NCI-H2029 treated with DMSO at 0.1 percent for 48 hours (cell line): ENCODE measurements at regions not wholly inside any gene's neighbourhood (a gene's known extent, or its start where the extent isn't known, plus 50 kb on each side); places are given as distances from the start of the nearest gene placed in this dataset.
"Not testable (repeated sequence)": the region's sequence is repeated elsewhere in the genome, so short reads cannot be mapped to it uniquely, and the experiment has no call there.

Source experiments
- DNase-seq: peaks from one replicate; lab custom pipeline; 2025; lab: John Stamatoyannopoulos, UW

DNA sequence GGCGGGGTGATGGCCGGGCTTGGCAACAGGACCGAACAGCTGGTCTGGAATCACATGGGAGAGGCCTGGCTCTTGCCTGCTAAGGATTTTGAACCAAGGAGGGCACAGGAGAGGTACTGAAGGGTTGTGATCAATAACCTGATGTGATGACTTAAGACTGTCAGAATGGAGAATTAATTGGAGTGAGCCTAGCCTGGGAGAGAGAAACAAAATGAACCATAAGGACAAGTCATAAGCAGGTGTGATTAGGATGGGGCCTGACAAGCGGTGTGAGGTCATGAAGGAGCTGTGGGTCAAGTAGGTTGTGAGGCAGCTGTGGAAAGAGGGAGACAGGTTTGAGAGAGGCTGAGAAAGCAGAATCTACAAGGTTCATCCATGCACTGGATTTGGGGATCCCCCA is 104.6 kb downstream of the MED10 start:
- DNase-seq: no peak

DNA sequence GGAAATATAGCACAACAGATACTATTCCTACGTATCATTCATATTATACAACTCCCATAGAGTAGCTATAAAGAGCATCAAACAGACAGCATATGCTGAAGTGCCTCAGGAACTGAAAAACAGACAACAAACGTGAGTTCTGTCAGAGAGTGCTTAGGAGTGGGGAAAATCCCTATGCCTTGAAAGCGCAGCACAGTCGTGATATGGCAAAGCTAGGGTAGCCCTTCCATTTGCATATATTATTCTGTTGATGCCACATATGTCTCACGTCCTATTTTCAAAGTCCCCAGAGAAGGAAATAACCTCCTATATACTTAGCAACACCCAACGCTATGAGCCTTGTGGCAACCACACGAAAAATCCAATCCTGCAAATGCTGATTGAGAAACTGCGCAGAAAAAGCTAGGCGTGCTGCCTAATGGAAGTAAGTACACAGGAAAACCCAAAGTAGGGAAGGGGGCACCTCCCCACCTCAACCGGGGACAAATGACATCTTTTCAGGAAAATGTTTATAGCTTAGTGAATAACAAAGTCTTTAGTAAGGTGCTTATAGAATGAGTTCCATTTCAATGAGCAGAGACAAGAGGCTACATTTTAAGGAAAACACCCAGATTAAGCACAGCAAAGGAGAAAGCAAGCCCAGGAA is 105.1 kb downstream of the MED10 start:
- DNase-seq: no peak

DNA sequence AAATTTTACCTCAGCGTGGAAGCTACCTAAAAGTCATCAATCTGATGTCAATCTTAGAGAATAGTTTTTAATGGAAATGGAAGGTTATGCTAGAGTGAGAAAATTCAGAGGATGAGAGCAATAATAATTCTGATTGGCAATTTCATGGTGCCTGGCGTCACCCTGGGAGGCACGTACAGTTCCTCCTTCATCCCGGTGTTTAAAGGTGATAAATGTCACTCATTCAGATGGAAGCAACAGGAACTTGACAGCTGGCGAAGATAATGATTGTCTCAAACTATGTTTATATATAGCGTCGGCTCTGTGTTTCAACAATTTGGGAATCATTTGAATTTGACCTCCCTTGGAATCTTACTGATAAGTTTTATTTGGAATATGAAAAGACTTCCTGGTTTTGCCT is 108.4 kb downstream of the MED10 start:
- DNase-seq: no peak

DNA sequence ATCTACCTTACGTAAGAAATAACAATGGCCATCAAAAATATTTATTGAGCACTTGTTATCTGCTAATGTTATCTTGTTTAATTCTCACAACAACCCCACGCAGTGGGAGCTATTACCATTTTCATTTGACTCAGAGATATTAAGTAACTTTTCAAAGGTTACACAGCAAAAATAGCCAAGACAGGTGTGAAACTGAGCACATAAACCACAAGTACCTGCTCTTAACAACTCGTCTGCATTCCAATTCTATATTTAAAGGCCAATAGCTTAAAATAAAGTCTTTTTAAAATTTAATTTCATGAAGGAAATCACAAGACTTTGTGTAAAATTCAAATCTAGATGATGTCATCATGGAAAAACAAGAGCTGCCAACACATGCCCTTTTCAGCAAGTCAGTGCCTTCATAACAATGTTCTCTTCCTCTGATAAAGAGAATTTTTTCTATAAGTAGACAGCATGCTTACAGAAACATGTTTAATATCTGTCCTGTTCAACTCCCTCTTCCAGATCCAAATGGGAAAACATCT is 111.6 kb downstream of the MED10 start:
- DNase-seq: no peak

DNA sequence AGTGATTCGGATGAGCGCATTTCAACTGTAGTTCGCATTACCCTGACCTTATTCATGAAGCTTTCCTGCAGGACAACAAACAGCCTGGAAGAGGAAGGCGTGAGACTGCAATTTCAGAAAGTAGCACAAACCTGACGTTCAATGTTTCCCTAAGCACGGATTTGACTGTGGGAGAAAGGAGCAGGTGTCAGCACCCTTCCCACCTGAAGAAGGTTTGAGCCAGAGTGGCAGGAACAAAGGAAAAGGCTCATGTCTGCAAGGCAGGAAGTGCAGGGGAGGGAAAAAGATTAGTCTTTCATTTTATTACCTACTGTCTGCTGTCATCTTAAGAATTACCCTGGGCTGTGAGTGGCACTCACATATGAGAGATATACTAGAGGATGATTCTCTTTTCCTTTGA is 114.0 kb downstream of the MED10 start:
- no peak for DNase-seq

DNA sequence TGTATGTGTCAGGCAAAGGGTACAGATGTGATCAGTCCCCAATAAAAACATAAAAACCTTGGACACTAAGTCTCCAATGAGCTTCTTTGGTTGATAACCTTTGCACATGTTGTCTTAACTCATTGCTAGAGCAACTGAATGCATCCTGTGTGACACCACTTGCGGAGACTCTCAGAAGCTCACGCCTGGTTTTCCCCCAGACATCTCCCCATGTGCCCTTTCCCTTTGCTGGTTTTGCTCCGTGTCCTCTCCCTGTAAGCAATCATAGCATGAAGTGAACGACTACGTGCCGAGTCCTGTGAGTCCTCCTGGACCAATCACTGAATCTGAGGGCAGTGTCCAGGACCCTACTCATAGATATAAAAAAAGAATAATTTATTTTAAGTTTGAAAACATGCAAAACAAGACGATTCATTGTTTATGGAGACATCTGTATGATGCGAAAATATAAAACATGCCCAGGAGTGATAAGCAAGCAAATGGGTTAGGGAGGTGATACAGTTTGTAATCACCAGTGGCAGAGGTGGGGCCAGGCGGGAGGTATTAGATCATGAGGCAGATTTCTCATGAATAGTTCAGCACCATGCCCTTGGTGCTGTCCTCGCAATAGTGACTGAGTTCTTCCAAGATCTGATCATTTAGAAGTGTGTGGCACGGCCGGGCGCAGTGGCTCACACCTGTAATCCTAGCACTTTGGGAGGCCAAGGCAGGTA is 115.5 kb downstream of the MED10 start:
- no peak for DNase-seq

DNA sequence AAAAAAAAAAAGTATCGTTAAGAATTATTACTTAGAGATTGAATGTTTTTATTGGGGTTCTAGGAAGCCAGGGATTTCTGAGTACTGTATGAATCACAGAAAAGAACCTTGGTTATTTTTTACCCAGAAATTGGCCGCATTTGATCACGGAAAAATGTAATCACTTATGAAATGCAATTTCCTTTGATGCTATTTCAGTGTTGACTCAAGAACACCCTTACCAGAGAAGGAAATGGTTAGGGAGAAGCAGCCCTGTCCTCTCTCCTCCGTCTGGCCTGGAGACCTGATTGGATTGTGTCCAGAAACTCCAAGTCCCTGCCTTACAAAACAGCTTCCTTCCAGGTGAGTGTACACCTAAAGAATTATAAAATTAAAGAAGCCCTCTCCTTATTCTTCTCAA is 116.7 kb downstream of the MED10 start:
- DNase-seq: no peak

DNA sequence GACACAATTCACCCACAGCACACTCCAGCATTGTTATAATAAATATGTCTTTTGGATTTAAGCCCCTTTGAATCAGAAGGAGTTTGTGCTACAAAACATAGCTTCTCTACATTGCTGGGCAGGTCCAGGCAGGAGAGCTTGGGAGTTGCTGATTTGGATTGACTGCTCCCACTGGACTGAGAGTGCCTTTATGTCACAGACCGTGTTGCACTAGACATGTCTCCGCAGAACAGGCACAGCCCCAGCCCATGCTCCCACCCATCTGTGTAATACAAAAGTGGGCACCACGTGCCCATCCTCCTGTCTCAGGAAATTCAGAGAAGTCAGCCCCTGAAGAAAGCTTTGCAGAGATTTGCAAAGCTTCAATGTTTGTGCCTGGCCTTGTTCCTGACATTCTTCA is 117.1 kb downstream of the MED10 start:
- DNase-seq: no peak

DNA sequence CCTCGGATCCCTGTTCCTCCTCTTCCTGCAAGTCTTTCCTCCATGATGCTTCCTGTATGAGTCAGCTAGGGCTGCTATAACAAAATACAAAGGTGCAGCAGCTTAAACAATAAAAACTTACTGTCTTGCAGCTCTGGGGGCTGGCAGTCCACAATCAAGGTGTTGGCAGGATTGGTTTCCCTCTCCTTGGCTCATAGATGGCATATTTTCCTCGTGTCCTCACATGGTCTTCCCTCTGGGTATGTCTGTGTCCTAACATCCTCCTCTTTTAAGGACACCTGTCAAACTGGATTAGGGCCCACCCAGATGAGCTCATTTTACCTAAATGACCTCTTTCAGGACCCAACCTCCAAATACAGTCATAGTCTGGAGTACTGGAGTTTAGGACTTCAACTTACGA is 117.5 kb downstream of the MED10 start:
- DNase-seq: no peak

DNA sequence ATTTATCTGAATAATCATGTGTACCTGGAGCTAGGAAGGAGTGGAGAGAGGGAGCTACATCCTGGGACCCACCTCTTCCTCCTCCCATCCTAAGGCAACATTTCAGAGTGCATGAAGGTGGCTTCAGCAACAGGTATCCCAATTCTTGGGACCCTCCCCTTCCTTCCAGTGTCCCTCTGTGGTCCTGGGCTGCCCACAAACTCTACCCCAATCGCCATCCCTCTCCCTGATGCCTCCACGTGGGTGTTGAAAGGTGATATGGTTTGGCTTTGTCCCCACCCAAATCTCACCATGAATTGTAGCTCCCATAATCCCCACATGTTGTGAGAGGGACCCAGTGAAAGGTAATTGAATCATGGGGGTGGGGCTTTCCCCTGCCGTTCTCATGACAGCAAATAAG is 121.4 kb downstream of the MED10 start:
- DNase-seq: no peak

DNA sequence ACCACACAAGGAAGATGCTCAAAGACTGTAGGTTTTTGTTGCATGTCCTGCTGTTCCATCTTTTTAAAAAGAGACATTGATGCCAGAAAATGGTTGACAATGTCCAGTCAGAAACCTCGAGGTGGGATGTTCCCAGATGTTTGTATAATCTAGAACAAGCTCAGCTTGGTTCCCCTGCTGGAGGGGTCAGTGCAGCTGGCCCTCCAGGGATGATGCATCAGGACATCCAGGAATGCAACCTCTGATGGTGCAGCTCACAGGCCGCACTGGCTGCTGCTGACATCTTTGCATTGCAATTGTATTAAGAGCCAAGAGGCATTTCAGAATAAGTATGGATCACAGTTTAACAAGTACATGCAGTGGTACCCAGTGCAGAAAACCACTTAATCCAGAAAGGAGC is 122.4 kb downstream of the MED10 start:
- no peak for DNase-seq

DNA sequence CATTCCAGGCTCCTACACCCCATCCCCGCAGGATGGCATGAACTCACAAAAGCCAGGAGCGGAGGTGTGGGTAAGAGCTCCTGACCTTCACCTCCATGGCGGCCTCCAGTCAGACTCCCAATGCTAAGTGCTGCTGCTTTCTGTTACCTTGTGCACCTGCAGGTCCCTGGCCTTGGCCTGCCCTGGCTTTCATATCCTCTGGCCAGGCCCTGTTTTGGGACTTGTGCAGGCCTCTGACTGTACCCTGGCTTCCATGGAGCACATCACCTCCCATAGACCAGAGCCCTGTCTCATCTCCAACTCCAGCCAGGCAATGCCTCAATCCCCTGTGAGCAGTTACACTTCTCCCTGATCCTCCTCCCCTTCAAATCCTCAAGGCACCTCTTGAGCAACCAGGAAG is 124.5 kb downstream of the MED10 start:
- DNase-seq: no peak

DNA sequence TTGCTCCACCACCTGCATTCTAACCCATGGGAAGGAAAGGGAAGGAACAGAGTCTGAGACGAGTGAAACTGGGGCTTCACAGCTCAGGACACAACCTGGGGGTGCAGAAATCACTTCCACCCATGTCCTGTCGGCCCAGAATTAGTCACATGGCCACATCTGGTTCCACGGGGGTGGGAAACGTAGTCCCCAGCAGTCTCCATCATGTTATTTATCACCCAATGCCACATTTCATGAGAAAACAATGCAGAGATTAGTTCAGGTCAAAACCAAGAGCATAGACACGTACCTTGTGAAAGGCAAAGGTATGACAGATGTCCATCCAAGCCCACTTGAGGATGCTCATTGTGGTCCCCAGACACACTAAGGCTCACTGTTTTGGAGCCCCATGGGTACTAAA is 125.1 kb downstream of the MED10 start:
- no peak for DNase-seq

DNA sequence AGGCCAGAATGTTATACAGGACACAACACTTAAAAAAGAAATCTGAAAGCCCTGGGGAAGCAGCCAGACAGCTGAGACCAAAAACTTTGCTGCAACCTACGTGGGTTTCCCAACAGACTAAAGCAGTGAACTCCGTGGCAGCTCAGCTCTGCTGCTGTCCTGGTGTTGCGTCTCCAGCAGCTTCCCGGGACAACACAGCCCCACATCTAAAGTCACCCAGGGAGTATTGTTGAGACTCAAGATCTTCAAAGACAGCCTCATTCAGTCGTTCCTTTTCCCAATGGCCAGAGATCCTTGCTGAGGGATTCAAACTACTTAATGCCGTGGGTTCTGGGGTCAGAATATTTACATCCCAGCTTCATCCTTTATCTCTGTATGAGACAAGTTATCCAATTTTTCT is 125.8 kb downstream of the MED10 start:
- no peak for DNase-seq

DNA sequence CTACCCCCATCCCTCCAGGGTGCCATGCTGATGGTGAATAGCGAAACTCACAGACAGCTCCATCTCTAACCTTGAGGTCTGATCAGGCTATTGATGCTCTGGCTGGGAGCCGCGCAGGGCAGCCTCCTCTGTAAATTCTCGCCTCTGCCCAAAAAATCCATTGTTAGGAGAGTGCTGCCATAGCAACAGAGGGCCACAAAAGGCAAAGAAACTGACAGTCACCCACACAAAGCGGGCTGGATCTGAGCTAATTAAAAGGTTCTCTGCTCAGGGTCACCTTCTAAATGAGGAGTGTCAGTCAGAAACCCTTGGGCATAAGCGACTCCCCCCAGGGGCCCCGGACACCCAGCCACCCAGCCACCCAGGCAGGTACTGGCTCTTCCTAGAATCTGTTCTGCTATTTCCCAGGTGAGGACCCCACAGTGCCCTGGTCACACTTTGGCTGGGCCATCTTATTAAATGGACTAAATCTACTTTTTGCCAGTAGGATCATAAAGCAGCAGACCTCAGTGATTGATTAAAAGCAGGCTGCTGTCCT is 126.7 kb downstream of the MED10 start:
- DNase-seq: no peak

DNA sequence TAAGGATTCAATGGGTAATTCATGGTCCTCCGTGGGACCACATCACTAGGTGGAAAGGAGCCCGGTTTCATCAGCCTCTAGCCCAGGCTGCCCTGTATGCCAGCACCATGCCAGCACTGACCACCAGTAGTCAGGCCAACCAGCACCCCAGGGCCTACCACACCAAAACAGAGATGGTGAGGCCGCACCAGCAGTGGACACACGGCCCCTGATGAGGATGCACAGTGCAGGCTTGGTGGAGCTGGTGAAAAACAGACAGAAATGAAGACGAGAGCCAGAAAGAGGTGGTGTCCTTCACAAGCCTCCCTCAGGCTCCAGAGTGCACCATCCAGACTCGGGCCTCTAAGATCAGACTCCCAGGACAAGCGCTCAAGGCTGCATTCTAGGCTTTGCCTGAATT is 128.2 kb downstream of the MED10 start:
- DNase-seq: no peak

DNA sequence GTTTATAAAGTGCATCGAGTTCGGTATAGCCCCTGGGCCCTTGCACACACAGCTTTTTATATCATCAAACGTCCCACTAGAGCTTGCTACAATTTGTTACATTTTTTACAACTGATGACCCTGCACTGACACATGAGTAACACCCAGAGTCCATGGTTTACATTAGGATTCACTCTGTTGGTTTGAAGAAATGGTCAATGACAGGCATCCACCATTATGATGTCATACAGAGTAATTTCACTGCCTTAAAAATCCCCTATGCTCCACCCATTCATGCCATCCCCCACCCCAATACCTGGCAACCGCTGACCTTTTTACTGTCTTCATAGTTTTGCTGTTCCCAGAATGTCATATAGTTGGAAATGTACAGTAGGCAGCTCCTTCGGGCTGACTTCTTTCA is 130.2 kb downstream of the MED10 start:
- no peak for DNase-seq

DNA sequence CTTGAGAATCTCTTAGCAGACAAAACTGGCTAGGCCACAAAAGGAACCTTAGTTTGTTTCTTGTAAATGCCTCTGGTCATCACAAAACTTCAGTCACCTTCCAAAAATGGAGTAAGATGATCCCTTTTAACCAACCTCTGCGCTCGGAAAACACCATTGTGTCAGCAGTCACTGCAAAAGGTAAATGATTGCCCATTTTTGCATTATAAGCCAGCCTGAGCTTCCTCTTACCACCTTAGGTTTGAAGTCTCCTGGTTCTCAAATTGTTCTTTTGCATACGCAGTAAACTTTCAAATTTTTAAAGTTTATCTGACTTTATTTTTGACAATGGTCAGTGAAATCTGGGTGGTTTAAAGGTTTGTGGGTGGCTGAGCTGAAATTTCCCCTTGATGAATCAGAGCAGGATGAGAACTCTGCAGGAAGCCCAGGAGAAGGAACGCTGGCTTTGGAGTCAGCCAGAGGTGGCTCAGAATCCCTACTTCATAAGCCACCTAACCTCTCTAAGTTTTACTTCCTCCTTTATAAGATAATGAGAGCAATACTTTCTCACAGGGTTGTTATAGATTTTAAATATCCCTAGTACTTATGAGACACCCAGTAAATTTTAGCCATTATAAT is 131.4 kb downstream of the MED10 start:
- DNase-seq: no peak

DNA sequence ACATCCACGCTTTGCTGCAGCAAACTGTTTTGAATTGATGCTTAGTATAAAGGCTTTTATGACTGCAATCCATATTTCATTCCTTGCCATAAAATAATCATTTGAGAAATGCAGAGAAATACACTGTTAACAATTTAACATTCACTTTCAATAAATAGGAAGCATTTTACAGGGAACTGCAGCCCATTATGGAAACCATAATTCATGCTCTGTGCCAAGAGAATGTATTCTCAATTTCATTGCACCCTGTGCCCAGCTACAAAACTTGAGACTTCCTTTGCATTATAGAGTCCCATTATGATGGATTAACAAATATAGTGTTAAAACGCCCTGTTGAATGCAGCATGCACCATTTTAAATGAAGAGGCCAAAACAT is 134.0 kb downstream of the MED10 start:
- no peak for DNase-seq

DNA sequence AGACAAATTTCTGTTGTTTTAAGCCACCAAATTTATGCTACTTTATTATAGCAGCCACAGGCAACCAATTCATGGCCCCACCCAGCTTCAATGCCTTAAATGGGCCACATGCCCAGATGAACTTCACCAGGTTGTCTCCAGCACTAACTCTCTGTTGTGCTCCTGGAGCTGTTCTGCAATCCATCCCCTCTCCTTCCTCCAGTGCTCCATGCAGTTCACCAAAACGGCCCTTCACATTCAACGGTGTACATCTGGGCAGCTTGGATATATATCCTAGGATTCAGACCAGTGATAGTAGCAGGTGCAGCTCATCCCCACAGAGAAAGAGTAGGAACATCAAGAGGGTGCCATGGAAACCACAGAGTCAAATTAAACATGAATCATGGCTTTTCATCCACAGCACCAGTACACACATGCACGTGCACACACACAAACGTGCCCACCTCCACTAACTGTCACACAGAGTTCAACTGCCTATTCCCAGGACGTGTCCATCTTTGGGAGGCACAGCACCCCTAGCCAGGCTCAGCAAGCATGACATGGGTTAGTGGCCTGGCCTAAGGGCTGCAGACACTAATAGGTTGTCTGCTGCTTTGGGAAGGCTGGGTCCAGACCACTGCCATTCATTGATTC is 134.5 kb downstream of the MED10 start:
- no peak for DNase-seq

DNA sequence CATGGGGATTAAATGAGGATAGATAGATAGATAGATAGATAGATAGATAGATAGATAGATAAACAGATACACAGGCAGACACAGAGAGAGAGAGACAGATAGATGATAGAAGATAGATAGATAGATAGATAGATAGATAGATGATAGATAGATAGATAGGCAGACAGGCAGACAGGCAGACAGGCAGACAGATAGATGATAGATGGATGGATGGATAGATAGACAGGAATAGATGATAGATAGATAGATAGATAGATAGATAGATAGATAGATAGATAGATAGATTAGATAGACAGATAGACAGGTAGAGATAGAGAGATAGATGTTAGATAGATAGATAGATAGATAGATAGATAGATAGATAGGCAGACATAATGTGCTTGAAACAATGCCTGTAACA is 137.3 kb downstream of the MED10 start:
- DNase-seq: not testable (repeated sequence)

DNA sequence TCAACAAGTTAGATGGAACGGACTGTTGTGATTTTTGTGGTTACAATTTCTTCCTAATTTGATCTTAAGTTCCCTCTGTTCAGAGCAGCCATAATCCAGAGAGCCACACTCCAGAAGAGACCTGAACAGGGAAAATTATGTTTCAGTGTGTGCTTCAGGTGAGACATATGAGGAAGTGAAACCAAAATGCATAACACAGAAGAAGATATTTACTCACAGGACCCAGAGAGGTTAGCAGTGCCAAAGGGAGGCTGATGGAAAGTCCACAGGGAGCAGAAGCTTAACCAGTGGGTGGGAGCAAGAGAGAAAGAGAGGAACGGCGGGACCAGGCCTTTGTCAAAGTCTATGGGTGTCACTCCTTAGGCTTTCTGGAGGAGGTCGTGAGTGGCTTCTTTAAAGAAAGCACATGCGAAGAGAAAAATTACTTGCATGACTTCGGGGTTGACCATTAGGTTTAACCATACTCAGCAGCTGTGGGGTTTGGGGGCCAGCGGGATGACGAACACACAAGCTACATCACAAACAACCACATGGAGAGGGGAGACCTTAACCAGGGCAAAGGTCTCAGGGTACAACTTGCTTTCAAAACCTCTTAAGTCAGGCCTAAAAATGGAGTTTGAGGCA is 141.4 kb downstream of the MED10 start:
- no peak for DNase-seq
